Stimulated activated CD8-positive, alpha-beta memory T cell treated with anti-CD3 and anti-CD28 coated beads, Interleukin-15, amount 100 ng/mL, for 1 hour (primary cell): ENCODE measurements at regions not wholly inside any gene's neighbourhood (a gene's known extent, or its start where the extent isn't known, plus 50 kb on each side); places are given as distances from the start of the nearest gene placed in this dataset.

Source experiments
- DNase-seq: peaks from one replicate; pipeline ENCODE4 v3.0.0-alpha.2; 2020; ENCODE audit warnings: low read depth

DNA sequence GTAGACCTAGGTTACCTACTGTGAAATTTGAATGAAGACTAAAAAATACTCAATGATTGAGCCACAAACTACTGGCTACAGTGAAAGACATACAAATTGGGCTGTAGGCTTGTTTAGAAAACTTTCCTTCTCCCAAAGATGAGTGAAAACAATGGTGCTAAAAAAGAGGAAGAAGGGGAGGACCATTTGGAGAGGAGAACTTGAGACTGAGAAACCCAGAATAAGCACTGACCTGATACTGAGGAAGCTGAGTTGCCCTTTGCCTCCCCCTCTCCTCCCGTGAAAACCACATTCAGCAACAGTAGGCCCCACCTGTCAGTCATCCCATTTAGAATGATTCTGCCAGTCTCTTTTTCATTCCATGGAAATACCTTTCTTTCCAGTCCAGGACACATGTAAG is 484.0 kb upstream of the TGFBR2 start:
- no peak for DNase-seq

DNA sequence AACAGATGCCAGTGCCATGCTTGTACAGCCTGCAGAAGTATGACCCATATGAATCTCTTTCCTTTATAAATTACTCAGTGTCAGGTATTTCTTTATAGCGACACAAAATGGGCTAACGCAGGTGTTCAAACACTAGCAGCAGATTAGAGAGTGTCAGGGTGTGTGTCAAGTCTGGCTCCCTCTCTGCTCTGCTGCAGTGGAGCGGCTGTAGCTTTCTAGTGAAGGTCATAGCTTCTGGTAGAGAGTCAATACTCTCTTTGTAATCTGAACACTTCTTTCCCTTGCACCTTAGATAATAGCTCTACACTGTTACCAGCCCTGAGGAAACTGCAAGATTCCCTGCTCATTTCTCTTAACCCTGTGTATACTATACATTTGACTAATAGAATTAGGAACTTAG is 483.2 kb upstream of the TGFBR2 start:
- DNase-seq = no peak

DNA sequence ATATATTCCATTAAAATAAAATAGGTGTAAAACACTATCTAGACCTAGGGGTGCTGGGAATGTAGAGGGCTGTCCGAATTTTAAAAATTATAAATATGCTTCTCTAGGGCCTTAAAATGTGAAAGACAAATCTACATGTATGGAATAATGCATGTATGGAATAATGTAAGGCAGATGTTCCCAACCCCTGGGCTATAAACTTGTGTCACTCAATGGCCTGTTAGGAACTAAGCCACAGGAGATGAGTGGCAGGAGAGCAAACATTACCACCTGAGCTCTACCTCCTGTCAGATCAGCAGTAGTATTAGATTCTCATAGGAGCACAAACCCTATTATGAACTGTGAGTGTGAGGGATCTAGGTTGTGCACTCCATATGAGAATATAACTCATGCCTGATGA is 482.6 kb upstream of the TGFBR2 start:
- no peak for DNase-seq

DNA sequence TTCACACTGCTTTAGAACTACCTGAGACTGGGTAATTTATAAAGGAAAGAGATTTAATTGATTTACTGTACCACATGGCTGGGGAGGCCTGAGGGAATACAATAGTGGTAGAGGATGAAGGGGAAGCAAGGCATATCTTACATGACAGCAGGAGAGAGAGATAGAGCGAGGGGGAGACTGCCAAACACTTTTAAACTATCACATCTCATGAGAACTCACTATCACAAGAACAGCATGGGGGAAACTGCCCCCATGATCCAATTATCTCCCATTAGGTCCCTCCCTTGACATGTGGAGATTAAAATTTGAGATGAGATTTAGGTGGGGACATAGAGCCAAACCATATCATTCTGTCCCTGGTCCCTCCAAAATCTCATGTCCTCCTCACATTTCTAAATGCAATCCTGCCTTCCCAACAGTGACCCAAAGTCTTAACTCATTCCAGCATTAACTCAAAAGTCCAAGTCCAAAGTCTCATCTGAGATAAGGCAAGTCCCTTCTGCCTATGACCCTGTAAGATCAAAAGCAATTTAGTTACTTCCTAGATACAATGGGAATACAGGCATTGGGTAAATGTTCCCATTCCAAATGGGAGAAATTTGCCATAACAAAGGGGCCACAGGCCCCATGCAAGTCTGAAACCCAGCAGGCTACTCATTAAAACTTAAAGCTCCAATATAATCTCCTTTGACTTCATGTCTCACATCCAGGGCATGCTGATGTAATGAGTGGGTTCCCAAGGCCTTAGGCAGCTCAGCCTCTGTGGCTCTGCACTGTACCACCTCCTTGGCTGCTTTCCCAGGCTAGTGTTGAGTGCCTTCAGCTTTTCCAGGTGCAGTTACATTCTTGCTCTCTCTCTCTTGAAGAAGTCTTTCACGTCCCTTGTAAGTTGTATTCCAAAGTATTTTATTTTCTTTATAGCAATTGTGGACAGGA is 481.7 kb upstream of the TGFBR2 start:
- no peak for DNase-seq

DNA sequence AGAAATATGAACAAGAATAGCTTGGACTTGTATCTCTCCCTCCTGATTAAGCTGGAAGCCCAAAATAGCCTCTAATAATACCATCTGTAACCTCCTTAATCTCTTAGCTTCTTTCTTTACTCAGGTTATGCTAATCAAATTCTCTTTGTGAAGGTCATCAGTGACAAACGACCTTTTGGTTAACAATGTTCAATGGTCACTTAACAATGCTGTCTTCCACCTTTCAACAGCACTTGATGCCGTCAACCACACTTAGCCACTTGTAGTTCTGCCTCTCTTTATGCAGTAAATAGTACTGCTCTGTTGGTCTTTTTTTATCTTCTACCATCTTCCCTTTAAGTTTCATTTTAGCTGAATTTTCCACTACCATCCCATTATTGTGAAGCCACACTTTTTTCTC is 476.6 kb upstream of the TGFBR2 start:
- DNase-seq = no peak

DNA sequence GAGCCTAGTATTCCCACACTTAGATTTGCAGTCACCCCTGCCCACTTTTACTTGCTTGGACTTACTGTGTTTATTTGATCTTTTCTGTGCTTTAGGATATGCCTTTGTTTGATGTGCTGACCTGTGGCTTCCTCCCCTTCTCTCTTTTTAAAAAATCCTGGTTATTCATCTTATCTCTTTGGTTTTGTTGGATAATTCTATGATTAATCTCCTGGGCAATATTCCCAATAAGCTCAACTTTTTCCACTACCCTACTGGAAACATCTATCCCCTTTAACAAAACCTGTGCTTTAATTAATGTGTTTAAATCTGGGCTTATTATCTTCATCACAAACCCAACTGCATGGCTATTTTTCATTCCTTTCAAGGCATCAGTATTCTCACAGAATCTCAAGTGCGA is 476.0 kb upstream of the TGFBR2 start:
- no peak for DNase-seq

DNA sequence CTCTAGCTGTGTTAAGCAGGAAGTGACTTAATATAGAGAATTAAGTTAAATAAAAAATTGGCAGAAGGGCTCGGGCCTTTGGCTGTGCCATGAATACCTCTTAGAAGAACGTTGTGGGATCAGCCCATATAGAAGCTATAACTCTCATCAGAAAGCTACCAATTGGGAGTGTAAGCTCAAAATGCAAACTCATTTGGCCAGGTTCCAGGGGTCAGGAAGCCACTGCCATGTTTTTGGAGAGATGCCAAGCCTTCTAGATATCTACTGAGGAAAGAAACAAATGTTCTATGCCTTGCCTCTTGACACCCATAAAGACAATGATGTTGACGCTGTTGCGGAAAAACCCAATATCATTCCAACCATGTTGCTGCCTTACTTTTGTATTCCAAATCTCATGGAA is 475.2 kb upstream of the TGFBR2 start:
- DNase-seq = no peak

DNA sequence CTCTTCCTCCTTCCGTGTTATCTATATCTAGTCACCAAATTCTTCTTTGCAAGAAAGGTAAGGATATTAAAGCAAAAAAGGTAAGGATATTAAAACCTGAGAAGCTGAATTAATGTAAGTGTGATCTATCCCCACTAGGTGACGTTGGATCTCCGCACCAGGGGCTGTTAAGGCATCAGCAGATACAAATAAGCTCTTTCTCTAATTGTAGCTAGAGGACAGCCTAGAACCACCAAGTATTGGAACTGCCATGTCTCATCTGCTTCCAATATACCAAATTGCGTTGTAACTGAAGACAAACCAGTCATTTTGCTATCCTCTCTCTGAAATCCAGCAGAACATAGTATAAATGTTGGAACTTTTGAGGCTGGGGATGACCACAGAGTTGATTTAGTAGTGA is 471.2 kb upstream of the TGFBR2 start:
- no peak for DNase-seq

DNA sequence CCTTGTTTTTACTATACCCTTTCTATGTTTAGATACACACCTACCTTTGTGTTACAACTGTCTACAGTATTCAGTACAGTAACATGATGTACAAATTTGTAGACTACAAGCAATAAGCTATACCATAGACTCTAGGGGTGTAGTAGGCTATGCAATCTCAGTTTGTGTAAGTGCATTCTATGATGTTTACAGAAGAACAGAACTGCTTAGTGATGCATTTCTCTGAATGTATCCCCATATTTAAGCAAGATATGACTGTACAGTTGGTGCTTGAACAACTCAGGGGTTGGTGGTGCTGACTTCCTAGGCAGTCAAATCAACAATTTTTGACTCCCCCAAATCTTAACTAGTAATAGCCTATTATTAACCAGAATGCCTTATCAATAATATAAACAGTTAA is 467.1 kb upstream of the TGFBR2 start:
- no peak for DNase-seq

DNA sequence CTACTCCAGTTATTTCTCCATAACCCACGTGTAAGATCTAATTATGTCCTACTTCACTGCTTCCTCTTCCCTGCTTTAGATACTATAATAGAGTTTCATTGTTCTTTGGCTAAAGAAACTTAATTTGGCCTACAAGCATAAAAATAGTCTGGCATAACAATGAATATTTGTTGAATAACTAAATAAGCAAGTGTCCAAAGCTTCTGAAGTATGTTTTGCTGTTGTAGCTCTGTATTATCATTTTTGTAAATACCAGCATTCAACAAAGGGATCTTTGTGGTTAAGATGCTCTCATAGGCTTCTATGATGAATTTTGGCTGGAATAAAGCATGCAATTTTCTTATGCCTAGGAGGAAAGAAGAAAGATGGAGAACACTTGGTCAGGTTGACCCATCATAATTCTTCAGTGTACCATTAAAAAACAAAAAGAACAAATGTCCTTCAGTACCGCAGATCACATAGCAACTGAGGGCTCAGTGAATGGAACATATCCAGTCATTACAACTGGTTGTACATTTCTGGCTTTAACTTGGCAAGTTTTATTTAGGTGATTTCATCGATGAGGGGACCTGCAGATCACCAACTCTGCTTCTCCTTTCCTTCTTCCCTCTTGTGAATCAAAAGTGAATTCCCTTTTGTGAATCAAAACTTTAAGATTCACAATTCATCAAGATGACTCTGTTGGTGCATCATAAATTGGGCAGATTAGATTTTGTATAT is 465.9 kb upstream of the TGFBR2 start:
- DNase-seq = no peak

DNA sequence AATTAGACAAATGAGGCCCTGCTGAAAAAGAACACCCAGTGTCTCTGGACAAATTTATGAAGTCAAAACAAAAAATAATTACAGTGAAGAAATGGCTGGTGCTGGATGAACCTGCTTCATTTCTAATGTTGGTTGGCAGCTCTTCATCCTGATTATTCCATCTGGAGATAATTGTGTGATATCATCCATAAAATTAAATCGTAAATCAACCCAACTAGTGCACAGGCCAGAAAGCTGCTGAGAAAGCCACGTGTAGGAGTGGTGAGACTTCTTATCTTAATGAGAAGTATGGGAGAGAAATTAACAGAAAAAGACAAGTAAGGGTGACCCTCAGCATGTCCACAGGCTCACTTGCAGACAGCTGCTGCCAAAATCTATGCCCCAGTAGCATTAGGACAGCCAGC is 465.2 kb upstream of the TGFBR2 start:
- DNase-seq = no peak

DNA sequence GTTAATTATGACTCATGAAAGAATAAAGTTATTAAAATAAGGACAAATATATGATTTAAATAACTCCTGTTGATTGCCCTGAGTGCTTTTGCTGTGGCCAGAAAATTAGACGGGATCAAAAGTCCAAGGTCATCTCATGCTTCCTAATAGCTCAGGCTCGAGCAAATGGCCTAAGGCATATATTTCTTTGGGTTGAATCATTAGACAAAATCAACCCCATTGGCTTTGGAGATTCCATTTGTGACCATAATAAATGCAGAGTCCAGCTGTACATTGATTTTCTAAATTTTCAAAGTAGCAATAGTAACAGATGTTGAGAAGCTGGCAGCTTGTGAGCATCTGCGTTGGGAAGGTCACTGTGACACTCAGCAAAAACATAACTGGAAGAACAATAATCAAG is 464.5 kb upstream of the TGFBR2 start:
- no peak for DNase-seq

DNA sequence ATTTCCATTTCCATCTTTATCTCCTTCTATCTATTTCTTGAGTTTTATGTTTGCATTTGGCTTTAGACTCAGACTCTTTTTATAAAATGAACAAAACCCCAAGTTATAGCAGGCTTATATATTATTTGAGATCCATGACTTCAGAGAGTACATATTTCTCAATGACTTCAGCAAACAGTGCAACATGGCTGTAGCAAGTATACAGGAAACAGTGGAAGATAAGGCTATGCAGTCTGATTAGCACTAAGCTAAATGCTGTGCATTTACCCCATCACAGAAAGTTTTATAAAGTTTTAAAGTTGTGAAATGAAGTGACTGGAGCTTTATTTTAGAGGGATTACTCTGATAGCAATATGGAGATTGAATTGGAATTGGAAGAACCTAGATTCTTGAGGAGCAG is 463.5 kb upstream of the TGFBR2 start:
- no peak for DNase-seq

DNA sequence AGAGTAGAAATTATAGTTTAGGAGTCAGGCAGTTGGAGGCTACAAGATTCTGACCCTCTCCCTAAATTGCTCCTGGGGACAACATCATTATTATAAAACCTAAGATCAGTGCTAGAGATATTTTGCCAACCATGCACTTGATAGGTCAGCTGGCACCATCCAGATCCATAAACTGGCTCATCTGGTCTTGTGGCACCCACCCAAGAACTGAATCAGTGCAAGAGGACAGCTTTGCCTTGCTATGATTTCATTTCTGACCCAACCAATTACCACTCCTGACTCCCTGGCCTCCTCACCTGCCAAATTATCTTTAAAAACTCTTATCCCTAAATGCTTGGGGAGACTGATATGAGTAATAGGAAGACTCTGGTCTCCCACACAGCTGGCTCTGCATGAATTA is 461.1 kb upstream of the TGFBR2 start:
- no peak for DNase-seq

DNA sequence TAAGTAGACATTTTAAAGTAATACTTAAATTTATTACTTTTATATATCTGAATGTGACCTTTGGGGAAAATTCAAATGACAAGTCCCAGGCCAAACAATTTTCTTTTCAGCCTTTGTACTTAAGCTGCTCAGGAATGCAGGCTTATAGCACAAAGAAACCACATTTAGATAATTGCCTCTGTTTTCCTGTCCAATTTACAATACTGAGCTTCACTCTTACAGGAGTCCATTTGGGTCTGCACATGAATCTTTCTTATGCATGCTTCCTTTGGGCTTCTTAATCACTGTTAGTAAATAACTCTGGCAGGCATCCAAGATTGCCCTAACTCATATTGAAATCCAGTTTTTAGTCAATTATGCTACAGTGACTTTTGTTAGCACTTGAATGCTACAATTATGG is 459.4 kb upstream of the TGFBR2 start:
- no peak for DNase-seq

DNA sequence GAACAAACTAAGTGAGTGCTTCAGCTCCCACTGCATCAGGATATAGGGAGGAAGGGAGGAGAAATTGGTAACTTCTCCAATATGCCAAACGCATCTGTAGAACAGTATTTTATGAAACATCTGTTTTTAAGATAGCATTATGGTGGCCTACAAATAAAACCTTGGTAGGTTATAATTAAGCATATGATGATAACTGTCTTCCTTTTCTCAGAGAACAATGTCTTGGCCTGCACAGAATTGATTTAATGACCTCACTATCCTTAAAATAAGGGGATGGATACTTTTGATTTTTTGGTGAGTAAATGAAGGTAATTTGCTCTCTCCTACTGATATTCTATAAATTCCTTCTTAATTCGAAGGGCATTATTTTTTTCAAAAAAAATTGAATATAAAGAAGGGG is 451.5 kb upstream of the TGFBR2 start:
- DNase-seq = no peak

DNA sequence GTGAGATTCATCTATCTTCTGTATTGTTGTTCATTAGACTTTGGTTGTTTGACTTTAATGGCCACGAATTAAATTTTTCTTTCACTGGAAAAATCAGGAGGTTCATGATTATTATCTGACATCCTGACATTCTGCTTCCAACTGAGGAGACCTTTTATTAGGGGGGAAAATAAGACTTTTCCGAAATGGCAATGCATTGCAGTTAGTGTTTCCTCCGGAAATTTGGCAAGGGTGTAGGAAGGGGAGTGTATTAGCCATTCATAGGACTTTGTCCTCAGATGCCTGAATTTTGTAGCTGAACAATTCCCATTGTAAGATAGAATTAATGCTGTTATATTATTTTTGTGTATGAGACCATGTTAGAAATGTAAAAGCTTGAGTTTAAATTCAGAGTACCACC is 450.6 kb upstream of the TGFBR2 start:
- no peak for DNase-seq

DNA sequence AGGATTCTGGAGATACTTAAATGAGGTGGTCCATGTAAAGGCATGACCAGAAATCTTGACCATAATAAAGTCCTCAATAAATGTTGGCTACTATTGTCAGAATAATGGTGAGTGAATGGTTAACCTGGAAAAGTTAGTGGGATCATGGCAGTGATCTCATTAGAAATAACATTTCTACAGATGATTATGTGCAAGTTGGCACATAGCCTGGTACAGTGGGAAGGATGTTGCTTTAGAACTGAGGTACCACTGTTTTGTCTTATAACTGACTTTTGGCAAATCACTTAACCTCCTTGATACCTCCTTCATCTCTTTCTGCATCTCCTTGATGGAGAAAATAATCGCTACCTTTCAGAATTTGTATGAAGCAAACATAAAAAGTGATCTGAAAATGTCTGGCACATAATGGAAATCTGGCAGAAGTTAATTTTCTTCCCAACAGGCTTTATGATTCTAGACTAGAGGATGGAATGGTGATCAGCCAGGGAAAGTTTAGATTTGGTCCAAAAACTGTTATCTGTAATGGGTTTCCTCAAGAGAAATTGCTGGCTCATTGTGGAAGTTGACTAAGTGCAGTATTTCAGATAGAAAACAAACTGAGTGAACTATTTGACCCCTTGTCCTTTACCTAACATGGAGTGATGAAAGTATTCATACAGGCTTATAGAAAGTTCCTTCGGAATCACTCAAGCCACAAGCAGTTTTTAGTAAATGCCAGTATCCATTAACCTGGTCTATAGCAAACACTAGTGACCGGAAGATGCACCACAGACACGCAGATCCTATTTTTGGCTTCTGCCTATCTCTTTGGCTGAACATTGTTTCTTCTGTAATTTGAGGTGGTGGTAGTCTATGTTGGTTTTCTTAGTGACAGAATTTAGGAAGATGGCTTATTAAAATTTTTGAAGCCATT is 449.6 kb upstream of the TGFBR2 start:
- no peak for DNase-seq

DNA sequence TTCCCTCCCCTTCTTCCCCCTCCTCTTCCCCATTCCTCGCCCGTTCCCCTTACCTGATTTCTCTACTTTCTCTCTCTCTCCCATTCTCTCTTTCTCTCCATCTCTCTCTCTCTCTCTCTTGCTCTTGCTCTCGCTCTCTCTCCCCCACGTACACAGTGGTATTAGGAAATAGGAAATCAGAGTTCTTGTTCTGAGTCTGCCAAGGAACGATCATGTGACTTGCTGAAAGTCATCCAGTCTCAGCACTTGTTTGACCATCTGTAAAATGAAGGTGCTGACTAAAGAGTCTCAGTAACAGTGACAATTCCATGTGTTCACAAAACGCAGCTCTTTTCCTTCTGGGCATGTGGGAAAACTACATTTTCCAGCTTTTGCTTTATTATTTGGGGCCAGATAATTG is 445.0 kb upstream of the TGFBR2 start:
- DNase-seq = no peak

DNA sequence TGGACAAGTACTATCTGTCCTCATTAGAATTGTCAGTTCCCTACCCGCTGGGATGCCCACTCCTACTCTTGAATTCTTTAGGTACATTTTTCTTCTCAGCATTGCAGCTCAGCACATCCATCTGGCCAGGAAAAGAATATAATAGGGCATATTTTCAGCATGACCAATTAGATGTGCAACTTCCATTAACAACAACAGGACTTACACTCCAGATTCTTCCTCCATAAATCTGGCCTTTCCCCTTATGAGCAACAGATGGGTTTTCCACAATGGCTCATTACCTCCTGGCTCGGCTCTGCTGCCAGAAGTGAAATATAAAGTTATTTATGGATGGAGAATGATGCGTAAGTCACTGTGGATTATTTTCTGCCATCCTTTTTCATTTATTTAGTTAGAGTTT is 443.8 kb upstream of the TGFBR2 start:
- no peak for DNase-seq

DNA sequence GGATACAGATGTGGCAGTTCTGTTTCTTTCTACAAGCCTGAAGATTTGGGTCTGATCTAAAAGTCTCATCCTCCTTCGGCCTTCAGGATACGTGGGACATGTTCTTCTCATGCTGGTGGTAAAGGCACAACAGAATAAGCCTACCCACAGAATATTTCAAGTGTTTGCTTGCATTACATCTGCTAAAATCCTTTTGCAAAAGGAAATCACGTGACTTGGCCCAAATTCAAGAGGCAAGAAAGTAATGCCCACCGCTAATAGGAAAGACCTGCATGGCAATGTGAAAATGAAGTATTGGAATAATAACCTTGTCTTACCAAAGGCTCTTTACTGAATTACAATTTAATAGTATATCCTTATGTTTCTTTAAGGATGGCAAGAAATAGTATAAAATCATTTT is 439.9 kb upstream of the TGFBR2 start:
- no peak for DNase-seq

DNA sequence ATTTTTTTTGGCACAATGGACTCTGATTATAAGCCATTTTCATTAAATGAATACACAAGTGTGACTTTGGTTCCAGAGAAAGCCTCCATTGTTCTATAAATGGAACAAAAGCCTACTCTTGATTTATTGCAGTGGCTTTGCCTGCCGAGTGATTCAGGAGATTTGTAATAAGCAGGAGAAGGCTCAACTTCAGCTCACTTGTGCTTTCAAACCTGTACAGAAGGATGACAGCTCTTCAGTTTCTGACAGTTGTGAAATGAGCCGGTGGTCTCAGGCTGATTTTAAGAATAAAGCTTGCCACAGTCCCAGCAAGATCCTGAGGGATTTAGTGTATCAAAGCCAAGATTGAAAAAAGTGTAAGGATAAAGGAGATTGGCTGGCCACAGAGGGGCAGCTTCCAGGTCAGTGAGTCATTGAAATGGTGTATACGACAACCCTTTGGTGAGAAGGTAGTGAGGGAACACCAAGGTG is 438.8 kb upstream of the TGFBR2 start:
- no peak for DNase-seq
